IPS DF 6.9 (cell line): ENCODE measurements at regions not wholly inside any gene's neighbourhood (a gene's known extent, or its start where the extent isn't known, plus 50 kb on each side); places are given as distances from the start of the nearest gene placed in this dataset.

ENCODE experiments used
- DNase-seq: peaks from one replicate; pipeline ENCODE4 v3.0.0-alpha.2; 2013; ENCODE audit warnings: low read depth, low spot score
- H3K27ac ChIP-seq: one replicate; pipeline ENCODE4 v1.5.1; 2013; ENCODE audit warnings: low read length, control low read depth
- H3K27me3 ChIP-seq: 2 replicates; pipeline ENCODE4 v1.6.1; 2013; ENCODE audit warnings: mild to moderate bottlenecking, low read length; ENCODE audit not compliant: control insufficient read depth, insufficient read depth
- H3K36me3 ChIP-seq: 2 replicates; pipeline ENCODE4 v1.6.1; 2013; ENCODE audit warnings: low read length; ENCODE audit not compliant: control insufficient read depth, insufficient read depth
- H3K4me1 ChIP-seq: 2 replicates; pipeline ENCODE4 v1.6.1; 2013; ENCODE audit warnings: low read length; ENCODE audit not compliant: control insufficient read depth, insufficient read depth
- H3K4me3 ChIP-seq: 2 replicates; pipeline ENCODE4 v1.5.1; 2013; ENCODE audit warnings: mild to moderate bottlenecking, low read length
- H3K9me3 ChIP-seq: 2 replicates; pipeline ENCODE4 v1.6.1; 2013; ENCODE audit warnings: low read length, inconsistent platforms; ENCODE audit not compliant: control insufficient read depth, insufficient read depth
- WGBS: extraction: QIAGEN DNeasy Blood & Tissue Kit; methylation state at CpG from one replicate; pipeline ENCODE4 v1.1.7; 2013; ENCODE audit warnings: mixed read lengths, missing lambda C conversion rate; ENCODE audit not compliant: insufficient read length, insufficient coverage; 5-methylcytosine and 5-hydroxymethylcytosine counted together

GRCh38 chr11:106327134-106327533 lies 249.7 kb downstream of the AASDHPPT start:
- DNase-seq = peak; percentile 35
- H3K27ac ChIP-seq = no peak overlapping the region
- H3K4me3 ChIP-seq = no peak overlapping the region
- peaks cover 6% of the 10 kb centered on the region for H3K4me1 ChIP-seq
- WGBS = no CpG with 5 or more reads among the region's 3 CpGs
- H3K9me3 ChIP-seq = no peaks in the 10 kb centered on the region
- H3K27me3 ChIP-seq = no peaks in the 10 kb centered on the region
- no peaks in the 10 kb centered on the region for H3K36me3 ChIP-seq

DNA sequence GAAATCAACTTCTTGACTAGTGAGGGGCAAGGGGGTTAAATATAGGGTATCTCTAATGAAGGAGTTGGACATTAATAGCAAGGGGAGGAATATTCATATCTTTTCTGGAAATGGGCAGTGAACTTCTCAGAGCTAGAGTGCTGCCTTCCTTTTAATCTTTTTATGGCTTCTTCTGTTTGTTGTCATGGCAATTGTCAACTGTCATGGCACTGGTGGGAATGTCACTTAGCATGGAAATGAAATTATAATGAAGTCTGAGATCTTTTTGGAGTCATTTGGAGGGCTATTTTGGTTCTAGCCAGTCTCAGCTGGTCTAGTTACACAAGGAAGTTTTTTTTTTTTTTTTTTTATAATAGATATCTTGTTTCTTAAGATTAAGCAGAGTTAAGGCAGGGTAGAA lies 250.2 kb downstream of the AASDHPPT start:
- H3K27me3 ChIP-seq = no peaks in the 10 kb centered on the region
- H3K9me3 ChIP-seq = no peaks in the 10 kb centered on the region
- peaks cover 6% of the 10 kb centered on the region for H3K4me1 ChIP-seq
- no peak for DNase-seq
- no peak overlapping the region for H3K4me3 ChIP-seq
- H3K27ac ChIP-seq = no peak overlapping the region
- no peaks in the 10 kb centered on the region for H3K36me3 ChIP-seq

GRCh38 chr11:106329273-106330018 lies 252.0 kb downstream of the AASDHPPT start:
- Histone ChIP-seq H3K4me3 (no peak overlapping the region), H3K27ac (no peak overlapping the region), H3K4me1 (peaks cover 6% of the 10 kb centered on the region), H3K27me3 (no peaks in the 10 kb centered on the region), H3K36me3 (no peaks in the 10 kb centered on the region), H3K9me3 (no peaks in the 10 kb centered on the region)
- no CpG with 5 or more reads among the region's 1 CpG for WGBS
- DNase-seq = no peak

DNA sequence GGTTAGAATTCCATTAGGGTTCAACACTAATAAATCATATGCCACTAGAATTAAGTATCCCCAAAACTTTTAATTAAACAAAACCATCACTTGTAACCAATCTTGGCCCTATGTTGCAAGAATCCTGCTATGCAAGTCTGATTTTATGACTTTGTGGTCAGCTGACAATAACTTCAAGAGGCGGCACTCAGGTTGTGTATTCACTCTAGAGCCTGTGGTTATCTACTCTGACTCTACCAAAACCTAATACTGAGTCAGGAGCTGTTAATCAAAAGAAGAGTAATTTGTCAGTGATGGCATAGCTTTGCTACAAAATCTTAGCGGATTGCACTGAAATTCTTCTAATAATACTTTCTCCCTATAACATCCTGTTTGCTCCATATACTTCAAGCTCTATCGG lies 253.7 kb downstream of the AASDHPPT start:
- no peaks in the 10 kb centered on the region for H3K36me3 ChIP-seq
- no peaks in the 10 kb centered on the region for H3K9me3 ChIP-seq
- H3K4me3 ChIP-seq = no peak overlapping the region
- no peaks in the 10 kb centered on the region for H3K27me3 ChIP-seq
- H3K27ac ChIP-seq = no peak overlapping the region
- no peak for DNase-seq
- no CpG with 5 or more reads among the region's 3 CpGs for WGBS
- peaks cover 6% of the 10 kb centered on the region for H3K4me1 ChIP-seq

DNA sequence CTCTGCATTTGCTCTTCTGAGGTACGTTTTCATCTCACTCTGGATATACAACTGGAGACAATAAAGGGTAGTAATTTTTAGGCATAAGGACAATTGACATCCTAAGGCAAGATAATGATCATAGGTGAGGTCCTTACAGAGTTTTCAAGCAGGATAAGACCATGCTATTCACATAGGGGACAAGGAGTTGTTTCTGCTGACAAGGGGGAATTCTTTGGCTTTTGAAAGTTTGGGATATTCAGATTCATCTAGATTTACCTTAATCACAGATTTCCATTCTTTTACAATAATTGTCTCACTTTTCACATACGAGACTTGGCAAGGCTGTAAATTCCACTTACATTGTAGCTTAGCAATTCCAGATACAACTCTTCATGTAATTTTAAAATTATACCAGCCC lies 256.2 kb downstream of the AASDHPPT start:
- no peak for DNase-seq
- no CpG with 5 or more reads among the region's 2 CpGs for WGBS
- Histone ChIP-seq H3K4me3 (no peak overlapping the region), H3K36me3 (no peaks in the 10 kb centered on the region), H3K27me3 (no peaks in the 10 kb centered on the region), H3K27ac (no peak overlapping the region), H3K4me1 (no peaks in the 10 kb centered on the region), H3K9me3 (no peaks in the 10 kb centered on the region)

- Histone ChIP-seq H3K9me3 (no peaks in the 10 kb centered on the region), H3K4me3 (no peak overlapping the region), H3K4me1 (no peaks in the 10 kb centered on the region), H3K36me3 (no peaks in the 10 kb centered on the region), H3K27me3 (no peaks in the 10 kb centered on the region), H3K27ac (no peak overlapping the region)
- no peak for DNase-seq
- WGBS = no CpG with 5 or more reads among the region's 2 CpGs
These were observed 266.9 kb downstream of the AASDHPPT start for GRCh38 chr11:106344394-106344793.

DNA sequence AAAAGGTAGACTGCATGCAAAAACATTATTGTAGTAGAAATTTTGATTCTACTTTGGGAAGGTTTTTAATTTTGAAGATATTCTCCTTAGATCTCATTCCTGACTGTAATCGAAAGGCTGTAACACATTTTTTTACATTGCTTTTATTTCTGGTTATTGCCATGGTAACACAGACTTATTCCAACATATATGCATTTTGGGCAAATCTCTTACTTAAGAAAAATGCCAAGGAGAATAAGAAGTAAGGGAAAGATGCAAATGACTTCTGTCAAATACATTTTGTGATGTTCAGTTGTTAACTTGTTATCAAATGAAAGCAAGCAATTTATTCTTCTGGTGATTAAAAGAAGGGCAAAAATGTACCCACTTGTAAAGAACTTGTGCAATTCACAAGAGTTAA lies 267.5 kb downstream of the AASDHPPT start:
- no peaks in the 10 kb centered on the region for H3K9me3 ChIP-seq
- H3K27ac ChIP-seq = no peak overlapping the region
- no peak overlapping the region for H3K4me3 ChIP-seq
- no peaks in the 10 kb centered on the region for H3K4me1 ChIP-seq
- H3K27me3 ChIP-seq = no peaks in the 10 kb centered on the region
- DNase-seq = no peak
- no CpG with 5 or more reads among the region's 1 CpG for WGBS
- H3K36me3 ChIP-seq = no peaks in the 10 kb centered on the region

GRCh38 chr11:106353031-106353430 lies 275.6 kb downstream of the AASDHPPT start:
- Histone ChIP-seq H3K27ac (no peak overlapping the region), H3K9me3 (no peaks in the 10 kb centered on the region), H3K4me1 (no peaks in the 10 kb centered on the region), H3K36me3 (no peaks in the 10 kb centered on the region), H3K4me3 (no peak overlapping the region), H3K27me3 (no peaks in the 10 kb centered on the region)
- no CpG with 5 or more reads among the region's 2 CpGs for WGBS
- DNase-seq = no peak

- no peak overlapping the region for H3K4me3 ChIP-seq
- H3K36me3 ChIP-seq = no peaks in the 10 kb centered on the region
- H3K27me3 ChIP-seq = no peaks in the 10 kb centered on the region
- no peak overlapping the region for H3K27ac ChIP-seq
- no CpG with 5 or more reads among the region's 2 CpGs for WGBS
- H3K9me3 ChIP-seq = no peaks in the 10 kb centered on the region
- H3K4me1 ChIP-seq = no peaks in the 10 kb centered on the region
- DNase-seq = no peak
These were observed 291.8 kb downstream of the AASDHPPT start for GRCh38 chr11:106369224-106369623.

DNA sequence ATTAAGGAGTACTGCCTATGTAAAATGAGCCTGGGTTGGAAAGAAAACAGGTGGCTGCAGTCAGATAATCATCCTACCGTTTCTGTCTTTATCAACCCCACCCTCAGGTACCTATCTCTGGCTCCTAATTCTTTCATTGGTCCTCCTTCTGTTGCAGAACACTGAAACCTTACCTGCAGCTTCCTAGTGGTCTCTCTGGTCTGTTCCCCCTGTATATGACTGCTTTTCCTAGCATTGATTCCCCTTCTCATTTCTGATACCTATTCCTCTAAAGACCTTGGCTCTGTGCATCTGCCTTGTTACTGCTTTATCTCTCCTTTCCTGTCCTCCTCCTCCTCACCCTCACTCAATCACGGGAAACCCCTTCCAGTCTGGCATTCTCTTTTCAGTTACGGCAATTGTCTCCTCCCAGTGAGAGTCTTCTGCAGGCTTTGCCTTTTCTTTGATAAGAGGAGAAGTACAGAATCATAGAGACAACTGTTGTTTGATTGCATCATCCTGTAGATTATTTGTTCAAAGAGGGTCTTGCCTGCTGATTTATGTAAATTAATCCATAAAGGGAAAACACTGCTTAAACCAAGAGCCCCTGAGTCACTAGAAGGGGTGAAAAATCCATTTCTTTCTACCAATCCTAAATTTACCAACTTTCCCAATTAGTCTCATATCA lies 301.2 kb downstream of the AASDHPPT start:
- Histone ChIP-seq H3K27ac (no peak overlapping the region), H3K4me1 (no peaks in the 10 kb centered on the region; the same call in 1 of the 2 replicates), H3K36me3 (no peaks in the 10 kb centered on the region), H3K27me3 (no peaks in the 10 kb centered on the region), H3K4me3 (no peak overlapping the region), H3K9me3 (no peaks in the 10 kb centered on the region)
- DNase-seq = no peak
- WGBS = no CpG with 5 or more reads among the region's 3 CpGs

GRCh38 chr11:106379265-106379664 lies 301.8 kb downstream of the AASDHPPT start:
- Histone ChIP-seq H3K4me3 (no peak overlapping the region), H3K27ac (no peak overlapping the region), H3K4me1 (no peaks in the 10 kb centered on the region; the same call in 1 of the 2 replicates), H3K36me3 (no peaks in the 10 kb centered on the region), H3K27me3 (no peaks in the 10 kb centered on the region), H3K9me3 (no peaks in the 10 kb centered on the region)
- no CpG with 5 or more reads among the region's 2 CpGs for WGBS
- DNase-seq = no peak
